T-helper 2 cell treated with Interferon-gamma antibody and Interleukin-4, amounts not matched to agents 5 μg/mL and 100 μg/mL, for 36 hours (primary cell): ENCODE measurements at regions not wholly inside any gene's neighbourhood (a gene's known extent, or its start where the extent isn't known, plus 50 kb on each side); places are given as distances from the start of the nearest gene placed in this dataset.
"Not testable (repeated sequence)": the region's sequence is repeated elsewhere in the genome, so short reads cannot be mapped to it uniquely, and the experiment has no call there.

Experiments
- DNase-seq: peaks from one replicate; pipeline ENCODE4 v3.0.0; 2021; ENCODE audit warnings: low spot score
- H3K27ac Mint-ChIP-seq: one replicate; pipeline ENCODE4 v1.8.0; 2021; ENCODE audit warnings: mild to moderate bottlenecking, mixed read lengths
- H3K27me3 Mint-ChIP-seq: one replicate; pipeline ENCODE4 v1.8.0; 2021; ENCODE audit warnings: low read depth, mixed read lengths
- H3K36me3 Mint-ChIP-seq: one replicate; pipeline ENCODE4 v1.8.0; 2021; ENCODE audit warnings: low read depth, mixed read lengths
- H3K4me1 Mint-ChIP-seq: one replicate; pipeline ENCODE4 v1.8.0; 2021; ENCODE audit warnings: low read depth, mixed read lengths
- H3K4me3 Mint-ChIP-seq: one replicate; pipeline ENCODE4 v1.8.0; 2022; ENCODE audit warnings: mild to moderate bottlenecking, moderate library complexity, mixed read lengths
- H3K9me3 Mint-ChIP-seq: one replicate; pipeline ENCODE4 v1.8.0; 2021; ENCODE audit warnings: mixed read lengths

- no peak overlapping the region for H3K27ac Mint-ChIP-seq
- no peaks in the 10 kb centered on the region for H3K27me3 Mint-ChIP-seq
- no peak overlapping the region for H3K4me3 Mint-ChIP-seq
- no peak for DNase-seq
- no peaks in the 10 kb centered on the region for H3K4me1 Mint-ChIP-seq
- no peaks in the 10 kb centered on the region for H3K36me3 Mint-ChIP-seq
- peaks cover 23% of the 10 kb centered on the region for H3K9me3 Mint-ChIP-seq
These were observed 360.6 kb upstream of the SGO1 start for GRCh38 chr3:20546636-20547035.

- no peaks in the 10 kb centered on the region for H3K27me3 Mint-ChIP-seq
- no peaks in the 10 kb centered on the region for H3K36me3 Mint-ChIP-seq
- no peak overlapping the region for H3K4me3 Mint-ChIP-seq
- peaks cover 19% of the 10 kb centered on the region for H3K9me3 Mint-ChIP-seq
- DNase-seq: no peak
- no peak overlapping the region for H3K27ac Mint-ChIP-seq
- no peaks in the 10 kb centered on the region for H3K4me1 Mint-ChIP-seq
These were observed 357.7 kb upstream of the SGO1 start for GRCh38 chr3:20543535-20544226.

GRCh38 chr3:20540066-20540465 lies 354.1 kb upstream of the SGO1 start:
- Mint-ChIP-seq H3K4me3 (no peak overlapping the region), H3K27me3 (no peaks in the 10 kb centered on the region), H3K9me3 (peaks cover 7% of the 10 kb centered on the region), H3K4me1 (no peaks in the 10 kb centered on the region), H3K36me3 (no peaks in the 10 kb centered on the region), H3K27ac (no peak overlapping the region)
- no peak for DNase-seq

GRCh38 chr3:20539666-20540065 lies 353.7 kb upstream of the SGO1 start:
- DNase-seq: no peak
- H3K9me3 Mint-ChIP-seq: peaks cover 7% of the 10 kb centered on the region
- H3K27me3 Mint-ChIP-seq: no peaks in the 10 kb centered on the region
- H3K4me1 Mint-ChIP-seq: no peaks in the 10 kb centered on the region
- no peaks in the 10 kb centered on the region for H3K36me3 Mint-ChIP-seq
- H3K27ac Mint-ChIP-seq: no peak overlapping the region
- H3K4me3 Mint-ChIP-seq: no peak overlapping the region

GRCh38 chr3:20537234-20537633 lies 351.2 kb upstream of the SGO1 start:
- Mint-ChIP-seq H3K9me3 (peaks cover 4% of the 10 kb centered on the region), H3K27ac (no peak overlapping the region), H3K36me3 (no peaks in the 10 kb centered on the region), H3K4me3 (no peak overlapping the region), H3K4me1 (no peaks in the 10 kb centered on the region), H3K27me3 (no peaks in the 10 kb centered on the region)
- no peak for DNase-seq

GRCh38 chr3:20529911-20530310 lies 343.9 kb upstream of the SGO1 start:
- no peaks in the 10 kb centered on the region for H3K36me3 Mint-ChIP-seq
- H3K4me3 Mint-ChIP-seq: no peak overlapping the region
- no peak overlapping the region for H3K27ac Mint-ChIP-seq
- H3K27me3 Mint-ChIP-seq: no peaks in the 10 kb centered on the region
- H3K9me3 Mint-ChIP-seq: peaks cover 4% of the 10 kb centered on the region
- no peaks in the 10 kb centered on the region for H3K4me1 Mint-ChIP-seq
- DNase-seq: no peak

- no peak overlapping the region for H3K27ac Mint-ChIP-seq
- DNase-seq: no peak
- H3K27me3 Mint-ChIP-seq: no peaks in the 10 kb centered on the region
- H3K9me3 Mint-ChIP-seq: peaks cover 4% of the 10 kb centered on the region
- H3K36me3 Mint-ChIP-seq: no peaks in the 10 kb centered on the region
- H3K4me3 Mint-ChIP-seq: no peak overlapping the region
- H3K4me1 Mint-ChIP-seq: no peaks in the 10 kb centered on the region
These were observed 342.3 kb upstream of the SGO1 start for GRCh38 chr3:20528180-20528770.

- Mint-ChIP-seq H3K4me3 (no peak overlapping the region), H3K4me1 (no peaks in the 10 kb centered on the region), H3K27me3 (no peaks in the 10 kb centered on the region), H3K36me3 (no peaks in the 10 kb centered on the region), H3K27ac (no peak overlapping the region), H3K9me3 (peaks cover 4% of the 10 kb centered on the region)
- DNase-seq: no peak
These were observed 341.4 kb upstream of the SGO1 start for GRCh38 chr3:20527368-20527767.

- H3K27me3 Mint-ChIP-seq: no peaks in the 10 kb centered on the region
- no peak overlapping the region for H3K4me3 Mint-ChIP-seq
- no peak for DNase-seq
- H3K36me3 Mint-ChIP-seq: no peaks in the 10 kb centered on the region
- H3K4me1 Mint-ChIP-seq: no peaks in the 10 kb centered on the region
- H3K9me3 Mint-ChIP-seq: peaks cover 4% of the 10 kb centered on the region
- no peak overlapping the region for H3K27ac Mint-ChIP-seq
These were observed 338.3 kb upstream of the SGO1 start for GRCh38 chr3:20524328-20524727.

GRCh38 chr3:20523293-20523692 lies 337.3 kb upstream of the SGO1 start:
- peaks cover 4% of the 10 kb centered on the region for H3K9me3 Mint-ChIP-seq
- no peaks in the 10 kb centered on the region for H3K4me1 Mint-ChIP-seq
- no peaks in the 10 kb centered on the region for H3K36me3 Mint-ChIP-seq
- no peak for DNase-seq
- no peak overlapping the region for H3K27ac Mint-ChIP-seq
- H3K4me3 Mint-ChIP-seq: no peak overlapping the region
- no peaks in the 10 kb centered on the region for H3K27me3 Mint-ChIP-seq

- not testable (repeated sequence) for H3K36me3 Mint-ChIP-seq, H3K4me1 Mint-ChIP-seq, H3K4me3 Mint-ChIP-seq, H3K9me3 Mint-ChIP-seq, H3K27me3 Mint-ChIP-seq, H3K27ac Mint-ChIP-seq, DNase-seq
These were observed 331.3 kb upstream of the SGO1 start for GRCh38 chr3:20517316-20517715.

- Mint-ChIP-seq H3K4me3 (no peak overlapping the region), H3K4me1 (no peaks in the 10 kb centered on the region), H3K27ac (no peak overlapping the region), H3K27me3 (no peaks in the 10 kb centered on the region), H3K9me3 (peaks cover 4% of the 10 kb centered on the region), H3K36me3 (no peaks in the 10 kb centered on the region)
- DNase-seq: no peak
These were observed 330.3 kb upstream of the SGO1 start for GRCh38 chr3:20516311-20516710.

- Mint-ChIP-seq H3K9me3 (peaks cover 4% of the 10 kb centered on the region), H3K27me3 (no peaks in the 10 kb centered on the region), H3K4me3 (no peak overlapping the region), H3K27ac (no peak overlapping the region), H3K4me1 (no peaks in the 10 kb centered on the region), H3K36me3 (no peaks in the 10 kb centered on the region)
- no peak for DNase-seq
These were observed 329.8 kb upstream of the SGO1 start for GRCh38 chr3:20515834-20516233.

- no peak for DNase-seq
- Mint-ChIP-seq H3K4me1 (no peaks in the 10 kb centered on the region), H3K4me3 (no peak overlapping the region)
These were observed 326.0 kb upstream of the SGO1 start for GRCh38 chr3:20511863-20512505.

More at GRCh38 chr3:20511863-20512505, 326.0 kb upstream of the SGO1 start:
- H3K27me3 Mint-ChIP-seq: no peaks in the 10 kb centered on the region
- no peak overlapping the region for H3K27ac Mint-ChIP-seq
- no peaks in the 10 kb centered on the region for H3K9me3 Mint-ChIP-seq
- no peaks in the 10 kb centered on the region for H3K36me3 Mint-ChIP-seq
